ENCODE measurements at regions not wholly inside any gene's neighbourhood (a gene's known extent, or its start where the extent isn't known, plus 50 kb on each side); places are given as distances from the start of the nearest gene placed in this dataset.

GRCh38 chr11:103587901-103588788, 448.3 kb upstream of the DDI1 start:
- no peaks in the 10 kb centered on the region for H3K36me3 Mint-ChIP-seq (ENCODE audit: low read depth)
- TF ChIP-seq, protein P1, sequence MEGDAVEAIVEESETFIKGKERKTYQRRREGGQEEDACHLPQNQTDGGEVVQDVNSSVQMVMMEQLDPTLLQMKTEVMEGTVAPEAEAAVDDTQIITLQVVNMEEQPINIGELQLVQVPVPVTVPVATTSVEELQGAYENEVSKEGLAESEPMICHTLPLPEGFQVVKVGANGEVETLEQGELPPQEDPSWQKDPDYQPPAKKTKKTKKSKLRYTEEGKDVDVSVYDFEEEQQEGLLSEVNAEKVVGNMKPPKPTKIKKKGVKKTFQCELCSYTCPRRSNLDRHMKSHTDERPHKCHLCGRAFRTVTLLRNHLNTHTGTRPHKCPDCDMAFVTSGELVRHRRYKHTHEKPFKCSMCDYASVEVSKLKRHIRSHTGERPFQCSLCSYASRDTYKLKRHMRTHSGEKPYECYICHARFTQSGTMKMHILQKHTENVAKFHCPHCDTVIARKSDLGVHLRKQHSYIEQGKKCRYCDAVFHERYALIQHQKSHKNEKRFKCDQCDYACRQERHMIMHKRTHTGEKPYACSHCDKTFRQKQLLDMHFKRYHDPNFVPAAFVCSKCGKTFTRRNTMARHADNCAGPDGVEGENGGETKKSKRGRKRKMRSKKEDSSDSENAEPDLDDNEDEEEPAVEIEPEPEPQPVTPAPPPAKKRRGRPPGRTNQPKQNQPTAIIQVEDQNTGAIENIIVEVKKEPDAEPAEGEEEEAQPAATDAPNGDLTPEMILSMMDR (IDR thresholded peaks at IDR 0.05): no peak
- no peaks in the 10 kb centered on the region for H3K27me3 Mint-ChIP-seq (ENCODE audit: insufficient read depth)
- no peaks in the 10 kb centered on the region for H3K9me3 Mint-ChIP-seq
- no peak overlapping the region for H3K27ac Mint-ChIP-seq
- no peak overlapping the region for H3K4me3 Mint-ChIP-seq
- H3K4me1 Mint-ChIP-seq (ENCODE audit: low read depth): peaks cover 26% of the 10 kb centered on the region
- DNase-seq: no peak

GRCh38 chr11:103591554-103591953, 444.9 kb upstream of the DDI1 start:
- Mint-ChIP-seq H3K27me3 (ENCODE audit: insufficient read depth) (peaks cover 1% of the 10 kb centered on the region; the same call in 1 of the 2 replicates), H3K4me3 (no peak overlapping the region), H3K36me3 (ENCODE audit: low read depth) (no peaks in the 10 kb centered on the region), H3K4me1 (ENCODE audit: low read depth) (peaks cover 26% of the 10 kb centered on the region), H3K9me3 (no peaks in the 10 kb centered on the region), H3K27ac (no peak overlapping the region)
- TF ChIP-seq, protein P1 (IDR thresholded peaks at IDR 0.05): no peak
- DNase-seq: no peak

GRCh38 chr11:103594283-103594682, 442.2 kb upstream of the DDI1 start:
- H3K4me3 Mint-ChIP-seq: no peak overlapping the region
- TF ChIP-seq, protein P1 (IDR thresholded peaks at IDR 0.05): no peak
- peaks cover 5% of the 10 kb centered on the region; the same call in 1 of the 2 replicates for H3K4me1 Mint-ChIP-seq (ENCODE audit: low read depth)
- H3K27ac Mint-ChIP-seq: no peak overlapping the region
- no peaks in the 10 kb centered on the region for H3K36me3 Mint-ChIP-seq (ENCODE audit: low read depth)
- peaks cover 1% of the 10 kb centered on the region; the same call in 1 of the 2 replicates for H3K27me3 Mint-ChIP-seq (ENCODE audit: insufficient read depth)
- DNase-seq: no peak
- no peaks in the 10 kb centered on the region for H3K9me3 Mint-ChIP-seq

GRCh38 chr11:103596315-103596714, 440.1 kb upstream of the DDI1 start:
- no peaks in the 10 kb centered on the region for H3K36me3 Mint-ChIP-seq (ENCODE audit: low read depth)
- no peak overlapping the region for H3K4me3 Mint-ChIP-seq
- TF ChIP-seq, protein P1 (IDR thresholded peaks at IDR 0.05): no peak

DNA sequence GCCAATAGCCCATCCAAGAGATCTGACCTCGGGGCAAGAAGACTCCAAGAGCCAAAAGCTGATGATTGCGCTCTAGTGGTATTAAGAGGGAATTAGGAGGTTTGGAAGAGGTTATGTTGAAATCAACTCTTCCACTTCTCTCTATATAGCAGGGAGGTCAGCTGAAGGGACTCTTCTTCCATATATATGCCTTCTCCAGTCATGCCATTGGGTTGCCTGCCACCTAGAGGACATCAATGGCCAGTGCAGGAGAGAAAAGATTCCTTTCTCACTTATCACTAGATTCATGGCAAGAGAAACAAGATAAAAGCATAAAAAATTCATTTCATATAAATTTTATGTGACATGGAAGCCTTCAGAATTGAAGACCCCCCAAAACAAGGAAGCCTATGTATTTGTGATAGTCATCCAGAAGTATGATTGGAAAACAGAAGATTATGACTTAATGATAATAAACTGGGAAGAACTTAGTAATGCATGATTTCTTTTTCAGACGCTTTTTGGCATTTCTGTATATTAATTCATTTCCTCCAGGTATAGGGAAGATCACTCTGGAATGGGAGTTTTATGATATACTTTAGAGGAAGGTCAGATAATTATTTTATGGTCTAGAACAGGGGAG, 435.1 kb upstream of the DDI1 start:
- Mint-ChIP-seq H3K27ac (no peak overlapping the region), H3K9me3 (no peaks in the 10 kb centered on the region), H3K36me3 (ENCODE audit: low read depth) (no peaks in the 10 kb centered on the region), H3K27me3 (ENCODE audit: insufficient read depth) (no peaks in the 10 kb centered on the region; the same call in 1 of the 2 replicates), H3K4me1 (ENCODE audit: low read depth) (peaks cover 30% of the 10 kb centered on the region), H3K4me3 (no peak overlapping the region)
- TF ChIP-seq, protein P1 (IDR thresholded peaks at IDR 0.05): peak; percentile 96
- peak; percentile 68 for DNase-seq

More at GRCh38 chr11:103596315-103596714, 440.1 kb upstream of the DDI1 start:
- Mint-ChIP-seq H3K27me3 (ENCODE audit: insufficient read depth) (peaks cover 1% of the 10 kb centered on the region; the same call in 1 of the 2 replicates), H3K4me1 (ENCODE audit: low read depth) (peaks cover 8% of the 10 kb centered on the region; the same call in 1 of the 2 replicates), H3K9me3 (no peaks in the 10 kb centered on the region), H3K27ac (no peak overlapping the region)
- no peak for DNase-seq

Measured in HFFc6 (cell line).